ENCODE measurements at regions not wholly inside any gene's neighbourhood (a gene's known extent, or its start where the extent isn't known, plus 50 kb on each side); places are given as distances from the start of the nearest gene placed in this dataset.

GRCh38 chrY:8488955-8489354 is 848.3 kb upstream of the TSPY4 start:
- TF ChIP-seq CTCF (conservative IDR thresholded peaks at IDR 0.05 in 1 of 2, IDR thresholded peaks at IDR 0.05 in 1 of 2; ENCODE audit: low read depth in 1 of 2, low read length in 2 of 2) (no peak), EZH2 (IDR thresholded peaks at IDR 0.05; ENCODE audit: low read length, missing control alignments) (no peak)
- H2AFZ ChIP-seq (ENCODE audit: low read length) = no peak overlapping the region

GRCh38 chrY:8489880-8490630 is 847.2 kb upstream of the TSPY4 start:
- Histone ChIP-seq H3K27ac (ENCODE audit: insufficient read depth, low read length) (no peak overlapping the region), H4K20me1 (ENCODE audit: control insufficient read depth, extremely low read depth, insufficient read depth, low read length) (no peaks in the 10 kb centered on the region), H3K36me3 (ENCODE audit: control insufficient read depth, insufficient read depth, low read length) (no peaks in the 10 kb centered on the region), H3K9me3 (ENCODE audit: control insufficient read depth, insufficient read depth, low read depth, low read length) (no peaks in the 10 kb centered on the region), H3K9ac (ENCODE audit: insufficient read depth, low read length) (no peak overlapping the region), H2AFZ (ENCODE audit: low read length) (no peak overlapping the region), H3K79me2 (ENCODE audit: control insufficient read depth, insufficient read depth, low read length) (no peaks in the 10 kb centered on the region), H3K4me1 (ENCODE audit: control insufficient read depth, extremely low read depth, insufficient read depth, low read length) (no peaks in the 10 kb centered on the region), H3K4me2 (ENCODE audit: extremely low read depth, insufficient read depth, low read length) (no peak overlapping the region), H3K27me3 (ENCODE audit: control insufficient read depth, insufficient read depth, low read length) (no peaks in the 10 kb centered on the region), H3K4me3 (replicated peaks in 1 of 4; ENCODE audit: control extremely low read depth in 1 of 4, insufficient read depth in 1 of 4, low read depth in 3 of 4, low read length in 4 of 4) (no peak overlapping the region)
- TF ChIP-seq EZH2 (IDR thresholded peaks at IDR 0.05; ENCODE audit: low read length, missing control alignments) (no peak), CTCF (conservative IDR thresholded peaks at IDR 0.05 in 1 of 2, IDR thresholded peaks at IDR 0.05 in 1 of 2; ENCODE audit: low read depth in 1 of 2, low read length in 2 of 2) (no peak)
- DNase-seq (ENCODE audit: low read depth in 2 of 2) = no peak

More at GRCh38 chrY:8488955-8489354, 848.3 kb upstream of the TSPY4 start:
- Histone ChIP-seq H3K27me3 (ENCODE audit: control insufficient read depth, insufficient read depth, low read length) (no peaks in the 10 kb centered on the region), H3K4me3 (replicated peaks in 1 of 4; ENCODE audit: control extremely low read depth in 1 of 4, insufficient read depth in 1 of 4, low read depth in 3 of 4, low read length in 4 of 4) (no peak overlapping the region), H3K79me2 (ENCODE audit: control insufficient read depth, insufficient read depth, low read length) (no peaks in the 10 kb centered on the region), H3K27ac (ENCODE audit: insufficient read depth, low read length) (no peak overlapping the region), H3K4me2 (ENCODE audit: extremely low read depth, insufficient read depth, low read length) (no peak overlapping the region), H3K9ac (ENCODE audit: insufficient read depth, low read length) (no peak overlapping the region), H3K4me1 (ENCODE audit: control insufficient read depth, extremely low read depth, insufficient read depth, low read length) (no peaks in the 10 kb centered on the region), H3K36me3 (ENCODE audit: control insufficient read depth, insufficient read depth, low read length) (no peaks in the 10 kb centered on the region), H4K20me1 (ENCODE audit: control insufficient read depth, extremely low read depth, insufficient read depth, low read length) (no peaks in the 10 kb centered on the region), H3K9me3 (ENCODE audit: control insufficient read depth, insufficient read depth, low read depth, low read length) (no peaks in the 10 kb centered on the region)
- DNase-seq (ENCODE audit: low read depth in 2 of 2) = no peak

GRCh38 chrY:8494396-8494795 is 842.9 kb upstream of the TSPY4 start:
- H3K36me3 ChIP-seq (ENCODE audit: control insufficient read depth, insufficient read depth, low read length) = no peaks in the 10 kb centered on the region
- no peaks in the 10 kb centered on the region for H3K9me3 ChIP-seq (ENCODE audit: control insufficient read depth, insufficient read depth, low read depth, low read length)
- TF ChIP-seq EZH2 (IDR thresholded peaks at IDR 0.05; ENCODE audit: low read length, missing control alignments) = no peak
- TF ChIP-seq CTCF (conservative IDR thresholded peaks at IDR 0.05 in 1 of 2, IDR thresholded peaks at IDR 0.05 in 1 of 2; ENCODE audit: low read depth in 1 of 2, low read length in 2 of 2) = no peak

More at GRCh38 chrY:8494396-8494795, 842.9 kb upstream of the TSPY4 start:
- Histone ChIP-seq H3K4me1 (ENCODE audit: control insufficient read depth, extremely low read depth, insufficient read depth, low read length) (no peaks in the 10 kb centered on the region), H3K27ac (ENCODE audit: insufficient read depth, low read length) (no peak overlapping the region), H2AFZ (ENCODE audit: low read length) (no peak overlapping the region), H3K27me3 (ENCODE audit: control insufficient read depth, insufficient read depth, low read length) (no peaks in the 10 kb centered on the region), H3K9ac (ENCODE audit: insufficient read depth, low read length) (no peak overlapping the region), H3K4me3 (replicated peaks in 1 of 4; ENCODE audit: control extremely low read depth in 1 of 4, insufficient read depth in 1 of 4, low read depth in 3 of 4, low read length in 4 of 4) (no peak overlapping the region), H3K4me2 (ENCODE audit: extremely low read depth, insufficient read depth, low read length) (no peak overlapping the region), H3K79me2 (ENCODE audit: control insufficient read depth, insufficient read depth, low read length) (no peaks in the 10 kb centered on the region), H4K20me1 (ENCODE audit: control insufficient read depth, extremely low read depth, insufficient read depth, low read length) (no peaks in the 10 kb centered on the region)
- DNase-seq (ENCODE audit: low read depth in 2 of 2) = no peak
